Tibial nerve (tissue), 4 donors: ENCODE measurements at regions not wholly inside any gene's neighbourhood (a gene's known extent, or its start where the extent isn't known, plus 50 kb on each side); places are given as distances from the start of the nearest gene placed in this dataset.

Experiments
- DNase-seq, 2 donors: peaks; one replicate each; pipeline ENCODE4 v3.0.0-alpha.2; 2019; ENCODE audit warnings: low spot score in 2 of 2
- H3K27ac ChIP-seq, 4 donors: fragments of 200-600 bp; sonication (generic) in 3 of 4; one replicate each; pipeline ENCODE4 v1.5.1; 2017 to 2019; ENCODE audit warnings: mild to moderate bottlenecking in 1 of 4
- H3K27me3 ChIP-seq, 2 donors: fragments of 200-600 bp; sonication (generic) in 1 of 2; one replicate each; pipeline versions ENCODE4 v1.5.1 to v1.6.0; 2017 to 2019
- H3K36me3 ChIP-seq, 3 donors: fragments of 200-600 bp; sonication (generic); one replicate each; pipeline ENCODE4 v1.5.1; 2018 to 2019
- H3K4me1 ChIP-seq, 4 donors: fragments of 200-600 bp; sonication (generic) in 3 of 4; one replicate each; pipeline ENCODE4 v1.5.1; 2017 to 2019
- H3K4me3 ChIP-seq, 4 donors: fragments of 200-600 bp; sonication (generic) in 3 of 4; one replicate each; pipeline ENCODE4 v1.5.1; 2017 to 2019; ENCODE audit warnings: mild to moderate bottlenecking in 1 of 4, moderate library complexity in 1 of 4
- H3K9me3 ChIP-seq, 4 donors: fragments of 200-600 bp; sonication (generic) in 3 of 4; one replicate each; pipeline ENCODE4 v1.5.1; 2017 to 2019
- EP300 ChIP-seq, 2 donors: sonication (generic); formaldehyde crosslinking; IDR thresholded peaks; one replicate each; pipeline ENCODE4 v1.6.1; 2017; ENCODE audit warnings: antibody characterized with exemption in 2 of 2, mild to moderate bottlenecking in 1 of 2
- POLR2A ChIP-seq, 2 donors: fragments of 450-650 bp; IDR thresholded peaks; one replicate each; pipeline ENCODE4 v1.6.1; 2017; ENCODE audit warnings: antibody characterized with exemption in 2 of 2, mild to moderate bottlenecking in 2 of 2, moderate library complexity in 2 of 2
- WGBS, 2 donors: methylation state at CpG; one replicate each; pipeline ENCODE4 v1.1.5; 2018; 5-methylcytosine and 5-hydroxymethylcytosine counted together
- TF ChIP-seq, protein P1 (sequence below), 5 experiments: fragments of 200-600 bp in 3 of 5; fragments of 450-650 bp in 2 of 5; sonication (generic) in 3 of 5; IDR thresholded peaks; one replicate each; pipeline ENCODE4 v1.5.1; 2016 to 2019; ENCODE audit warnings: antibody characterized with exemption in 5 of 5, mild to moderate bottlenecking in 3 of 5, moderate library complexity in 2 of 5

DNA sequence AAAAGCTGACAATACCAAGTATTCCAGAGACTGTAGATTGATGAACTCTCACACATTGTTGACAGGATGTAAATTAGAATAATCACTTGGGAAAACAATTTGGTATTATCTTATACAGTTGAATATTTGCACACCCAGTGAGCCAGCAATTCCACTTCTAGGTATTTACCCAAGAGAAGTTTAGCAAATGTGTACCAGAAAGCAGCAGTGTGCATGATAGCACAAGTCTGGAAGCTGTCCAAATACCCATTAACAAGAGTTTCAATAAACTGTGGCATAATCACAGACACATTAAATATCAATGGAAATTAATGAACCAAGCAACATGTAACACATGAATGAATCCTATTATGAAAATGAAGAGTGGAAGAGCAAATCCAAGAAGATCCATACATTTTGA lies 233.6 kb downstream of the TPBG start:
- H3K27ac ChIP-seq: no peak overlapping the region
- no peak for DNase-seq
- no peaks in the 10 kb centered on the region for H3K36me3 ChIP-seq
- H3K9me3 ChIP-seq: no peaks in the 10 kb centered on the region
- H3K4me1 ChIP-seq: no peaks in the 10 kb centered on the region
- TF ChIP-seq EP300 (IDR thresholded peaks at IDR 0.05) (no peak), POLR2A (IDR thresholded peaks at IDR 0.05) (no peak)
- TF ChIP-seq, protein P1, sequence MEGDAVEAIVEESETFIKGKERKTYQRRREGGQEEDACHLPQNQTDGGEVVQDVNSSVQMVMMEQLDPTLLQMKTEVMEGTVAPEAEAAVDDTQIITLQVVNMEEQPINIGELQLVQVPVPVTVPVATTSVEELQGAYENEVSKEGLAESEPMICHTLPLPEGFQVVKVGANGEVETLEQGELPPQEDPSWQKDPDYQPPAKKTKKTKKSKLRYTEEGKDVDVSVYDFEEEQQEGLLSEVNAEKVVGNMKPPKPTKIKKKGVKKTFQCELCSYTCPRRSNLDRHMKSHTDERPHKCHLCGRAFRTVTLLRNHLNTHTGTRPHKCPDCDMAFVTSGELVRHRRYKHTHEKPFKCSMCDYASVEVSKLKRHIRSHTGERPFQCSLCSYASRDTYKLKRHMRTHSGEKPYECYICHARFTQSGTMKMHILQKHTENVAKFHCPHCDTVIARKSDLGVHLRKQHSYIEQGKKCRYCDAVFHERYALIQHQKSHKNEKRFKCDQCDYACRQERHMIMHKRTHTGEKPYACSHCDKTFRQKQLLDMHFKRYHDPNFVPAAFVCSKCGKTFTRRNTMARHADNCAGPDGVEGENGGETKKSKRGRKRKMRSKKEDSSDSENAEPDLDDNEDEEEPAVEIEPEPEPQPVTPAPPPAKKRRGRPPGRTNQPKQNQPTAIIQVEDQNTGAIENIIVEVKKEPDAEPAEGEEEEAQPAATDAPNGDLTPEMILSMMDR (IDR thresholded peaks at IDR 0.05): no peak
- no peaks in the 10 kb centered on the region for H3K27me3 ChIP-seq
- no peak overlapping the region for H3K4me3 ChIP-seq

DNA sequence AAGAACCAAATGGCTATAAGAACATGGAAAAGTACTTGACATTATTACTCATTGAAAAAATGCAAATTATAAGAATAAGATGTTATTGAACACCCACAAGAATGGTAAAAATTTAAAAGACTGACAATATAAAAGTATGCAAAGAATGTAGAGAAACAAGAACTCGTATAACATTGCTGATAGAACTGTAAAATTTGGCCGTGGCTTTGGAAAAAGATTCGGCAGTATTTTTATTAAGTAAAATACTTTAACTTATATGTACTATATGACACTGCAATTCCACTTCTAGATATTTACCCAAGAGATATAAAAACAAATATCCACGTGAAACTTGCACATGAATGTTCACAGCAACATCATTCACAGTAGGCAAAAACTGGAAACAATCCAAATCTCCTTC lies 239.2 kb downstream of the TPBG start:
- H3K36me3 ChIP-seq: no peaks in the 10 kb centered on the region
- WGBS, 2 donors: 47 to 53% methylated on average over 4 of the region's 4 CpGs
- no peaks in the 10 kb centered on the region for H3K4me1 ChIP-seq
- H3K4me3 ChIP-seq: no peak overlapping the region
- no peak for DNase-seq
- no peaks in the 10 kb centered on the region for H3K9me3 ChIP-seq
- H3K27ac ChIP-seq: no peak overlapping the region
- TF ChIP-seq POLR2A (IDR thresholded peaks at IDR 0.05): no peak
- TF ChIP-seq EP300 (IDR thresholded peaks at IDR 0.05): no peak
- TF ChIP-seq, protein P1 (IDR thresholded peaks at IDR 0.05): no peak
- no peaks in the 10 kb centered on the region for H3K27me3 ChIP-seq

DNA sequence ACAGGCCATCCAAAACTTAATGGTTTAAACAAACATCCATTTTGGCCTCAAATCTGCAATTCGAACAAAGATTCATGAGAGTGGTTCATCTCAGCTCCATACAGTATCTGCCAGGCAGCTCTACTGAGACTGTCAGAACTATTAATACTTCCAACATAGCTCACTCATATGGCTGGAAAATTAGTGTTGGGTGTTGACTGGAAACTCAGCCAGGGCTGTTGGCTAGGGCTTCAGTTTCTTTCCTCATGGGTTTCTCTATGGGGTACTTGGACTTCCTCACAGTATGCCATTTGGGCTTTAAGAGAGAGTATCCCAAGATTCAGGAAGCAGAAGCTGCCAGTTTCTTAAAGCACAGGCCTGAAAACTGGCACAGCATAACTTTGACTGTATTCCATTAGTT lies 240.3 kb downstream of the TPBG start:
- DNase-seq: no peak
- no peaks in the 10 kb centered on the region for H3K36me3 ChIP-seq
- 83 to 89% methylated on average over 1 of the region's 1 CpG for WGBS, 2 donors
- TF ChIP-seq, protein P1 (IDR thresholded peaks at IDR 0.05): no peak
- TF ChIP-seq POLR2A (IDR thresholded peaks at IDR 0.05) (no peak), EP300 (IDR thresholded peaks at IDR 0.05) (no peak)
- H3K27me3 ChIP-seq: no peaks in the 10 kb centered on the region
- no peak overlapping the region for H3K27ac ChIP-seq
- no peaks in the 10 kb centered on the region for H3K4me1 ChIP-seq
- H3K4me3 ChIP-seq: no peak overlapping the region
- H3K9me3 ChIP-seq: no peaks in the 10 kb centered on the region

DNA sequence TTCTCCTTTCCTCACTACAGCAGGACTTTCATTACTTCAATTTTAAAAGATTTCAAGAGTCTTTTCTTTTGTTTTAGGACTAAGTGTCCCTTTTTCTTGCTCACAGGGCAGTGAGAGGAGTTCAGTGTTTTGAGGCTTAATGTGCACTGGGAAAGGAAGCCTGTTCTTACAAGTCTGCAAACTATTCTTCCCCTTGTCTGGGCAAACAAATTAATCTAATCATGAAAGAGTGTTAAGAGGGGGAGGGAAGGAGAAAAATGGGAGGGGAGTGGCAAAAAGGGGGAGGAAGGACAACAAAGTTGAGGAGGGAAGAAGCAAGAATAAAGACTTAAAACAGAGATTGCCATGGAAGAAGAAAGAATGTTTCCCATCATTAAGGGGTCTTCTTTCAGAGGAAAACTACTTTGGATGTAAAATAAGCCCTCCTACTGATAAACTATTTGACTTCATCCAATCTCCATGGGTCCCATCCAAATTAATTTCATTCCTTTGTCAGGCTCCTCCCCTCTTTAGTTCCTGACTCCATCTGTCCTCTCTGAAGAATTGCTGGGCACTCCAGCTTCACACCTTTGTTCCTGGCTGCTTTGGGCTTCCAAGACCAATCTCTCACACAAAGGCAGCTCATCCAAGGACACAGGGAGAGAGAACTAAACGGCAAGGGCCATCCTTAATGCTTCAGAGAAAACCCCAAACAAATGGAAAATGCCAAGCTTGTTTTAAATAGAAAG lies 244.5 kb downstream of the TPBG start:
- no peaks in the 10 kb centered on the region for H3K36me3 ChIP-seq
- TF ChIP-seq POLR2A (IDR thresholded peaks at IDR 0.05) (no peak), EP300 (IDR thresholded peaks at IDR 0.05) (no peak)
- TF ChIP-seq, protein P1 (IDR thresholded peaks at IDR 0.05): no peak
- H3K4me1 ChIP-seq: no peaks in the 10 kb centered on the region
- H3K27ac ChIP-seq: no peak overlapping the region
- H3K9me3 ChIP-seq: no peaks in the 10 kb centered on the region
- H3K4me3 ChIP-seq: no peak overlapping the region
- WGBS, 2 donors: 24 to 32% methylated on average over 1 of the region's 1 CpG
- H3K27me3 ChIP-seq: no peaks in the 10 kb centered on the region
- no peak for DNase-seq

DNA sequence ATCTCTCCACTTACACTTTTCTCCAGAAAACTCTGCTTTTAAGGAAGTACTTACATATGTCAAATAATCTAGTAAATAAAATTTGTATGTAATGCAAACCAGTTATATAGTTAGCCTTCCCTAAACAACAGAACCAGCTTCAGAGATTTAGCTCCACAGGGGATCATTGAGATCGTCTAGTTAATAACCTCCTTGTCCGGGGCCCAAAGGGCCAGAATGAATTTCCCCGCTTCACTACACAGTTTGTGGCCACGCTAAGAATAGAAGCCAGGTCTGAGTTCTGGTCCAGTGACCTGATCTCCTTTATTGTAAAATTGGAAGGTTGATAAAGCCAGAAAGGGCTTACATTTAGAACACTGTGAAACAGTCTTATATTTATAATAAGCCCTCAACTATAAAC lies 245.2 kb downstream of the TPBG start:
- no peak overlapping the region for H3K27ac ChIP-seq
- 63 to 64% methylated on average over 4 of the region's 4 CpGs for WGBS, 2 donors

More for the DNA sequence above, 245.2 kb downstream of the TPBG start:
- Histone ChIP-seq H3K27me3 (no peaks in the 10 kb centered on the region), H3K9me3 (no peaks in the 10 kb centered on the region), H3K36me3 (no peaks in the 10 kb centered on the region), H3K4me3 (no peak overlapping the region), H3K4me1 (no peaks in the 10 kb centered on the region)
- DNase-seq: no peak
- TF ChIP-seq POLR2A (IDR thresholded peaks at IDR 0.05): no peak
- TF ChIP-seq EP300 (IDR thresholded peaks at IDR 0.05): no peak
- TF ChIP-seq, protein P1 (IDR thresholded peaks at IDR 0.05): no peak
